H1 (cell line): ENCODE measurements at regions not wholly inside any gene's neighbourhood (a gene's known extent, or its start where the extent isn't known, plus 50 kb on each side); places are given as distances from the start of the nearest gene placed in this dataset.

Source experiments
- CTCF ChIA-PET: fragments of 300-600 bp; sonication (Branson Sonifier 250); formaldehyde crosslinking; loops from one replicate; lab custom pipeline; 2021; ENCODE audit not compliant: partially characterized antibody; lab: Charles Lee
- POLR2A ChIA-PET: fragments of 300-600 bp; sonication (Branson Sonifier 250); formaldehyde crosslinking; loops from one replicate; lab custom pipeline; 2021; ENCODE audit warnings: inconsistent platforms; ENCODE audit not compliant: partially characterized antibody; lab: Charles Lee
- DNase-seq, 2 experiments: peaks; one replicate each; pipeline versions ENCODE4 v3.0.0 to v3.0.0-alpha.2; 2010 to 2022; ENCODE audit warnings: low spot score in 2 of 2, low read depth in 1 of 2, mixed read lengths in 1 of 2
- FAIRE-seq: peaks from 2 replicates; lab custom pipeline; 2011; peaks lifted over from hg19 to GRCh38; lab: Jason Lieb, UNC
- H2AFZ ChIP-seq: 2 replicates; pipeline ENCODE4 v1.8.1; 2012; ENCODE audit warnings: low read length, inconsistent platforms
- H2AK5ac ChIP-seq: 2 replicates; pipeline ENCODE4 v1.6.1; 2013; ENCODE audit warnings: low read depth, low read length
- H2BK120ac ChIP-seq: replicated peaks from 2 replicates; pipeline ENCODE3; 2013; ENCODE audit warnings: low read depth, low read length, inconsistent platforms
- H2BK12ac ChIP-seq: 2 replicates; pipeline ENCODE4 v1.6.1; 2013; ENCODE audit warnings: low read depth, low read length
- H2BK15ac ChIP-seq: 2 replicates; pipeline ENCODE4 v1.6.1; 2013; ENCODE audit warnings: low read length
- H2BK20ac ChIP-seq: 2 replicates; pipeline ENCODE4 v1.6.1; 2013; ENCODE audit warnings: low read length
- H2BK5ac ChIP-seq: 2 replicates; pipeline ENCODE4 v1.6.1; 2013; ENCODE audit warnings: low read depth, low read length
- H3K14ac ChIP-seq: 2 replicates; pipeline ENCODE4 v1.6.1; 2013; ENCODE audit warnings: inconsistent platforms; ENCODE audit not compliant: insufficient read length
- H3K18ac ChIP-seq: 2 replicates; pipeline ENCODE4 v1.6.1; 2013; ENCODE audit warnings: low read length; ENCODE audit errors: extremely low read depth
- H3K23ac ChIP-seq: 2 replicates; pipeline ENCODE4 v1.6.1; 2013; ENCODE audit warnings: inconsistent platforms; ENCODE audit not compliant: insufficient read length
- H3K23me2 ChIP-seq: 2 replicates; pipeline ENCODE4 v1.6.1; 2013; ENCODE audit warnings: low read depth, low read length
- H3K27ac ChIP-seq: 2 replicates; pipeline ENCODE4 v1.6.1; 2011; ENCODE audit warnings: low read depth, low read length, inconsistent platforms
- H3K27me3 ChIP-seq, 4 experiments: replicated peaks in 1 of 4; 1 replicate in 1 of 4; 2 replicates in 3 of 4; pipeline versions ENCODE4 v1.6.1 to v1.8.1; 2011 to 2013; ENCODE audit warnings: low read length in 3 of 4, mild to moderate bottlenecking in 3 of 4, inconsistent platforms in 2 of 4, mixed read lengths in 2 of 4, moderate library complexity in 1 of 4; ENCODE audit not compliant: control insufficient read depth in 3 of 4, insufficient read depth in 3 of 4; ENCODE audit errors: extremely low read depth in 1 of 4
- H3K36me3 ChIP-seq, 4 experiments: 2 replicates each; pipeline versions ENCODE4 v1.6.1 to v1.8.1; 2011 to 2013; ENCODE audit warnings: mild to moderate bottlenecking in 4 of 4, low read length in 3 of 4, moderate library complexity in 2 of 4, control low read depth in 1 of 4, inconsistent platforms in 1 of 4; ENCODE audit not compliant: insufficient read depth in 4 of 4, control insufficient read depth in 2 of 4
- H3K4ac ChIP-seq: replicated peaks from 2 replicates; pipeline ENCODE3; 2013; ENCODE audit warnings: low read length, low read depth, mixed read lengths, inconsistent platforms; ENCODE audit not compliant: insufficient read length
- H3K4me1 ChIP-seq, 4 experiments: replicated peaks in 1 of 4; 1 replicate in 1 of 4; 2 replicates in 3 of 4; pipeline versions ENCODE4 v1.6.1 to v1.8.1; 2011 to 2013; ENCODE audit warnings: low read length in 3 of 4, inconsistent platforms in 2 of 4, mixed read lengths in 1 of 4; ENCODE audit not compliant: insufficient read depth in 4 of 4, control insufficient read depth in 3 of 4
- H3K4me2 ChIP-seq, 2 experiments: 2 replicates each; pipeline versions ENCODE4 v1.6.1 to v1.8.1; 2011 to 2013; ENCODE audit warnings: low read depth in 2 of 2, low read length in 2 of 2, control low read depth in 1 of 2, inconsistent platforms in 1 of 2, mild to moderate bottlenecking in 1 of 2; ENCODE audit not compliant: insufficient read depth in 1 of 2
- H3K4me3 ChIP-seq, 4 experiments: fragments of 200-600, 300-600 bp in 1 of 4; sonication (generic), shearing (Covaris generic), sonication (Bioruptor Twin) in 1 of 4; 2 replicates each; pipeline versions ENCODE4 v1.5.1 to v1.8.1; 2011 to 2016; ENCODE audit warnings: low read length in 4 of 4, low read depth in 3 of 4, control low read depth in 2 of 4, inconsistent platforms in 2 of 4, mild to moderate bottlenecking in 2 of 4, mixed read lengths in 1 of 4, moderate library complexity in 1 of 4; ENCODE audit not compliant: insufficient read depth in 2 of 4; ENCODE audit errors: extremely low read depth in 1 of 4
- H3K56ac ChIP-seq: replicated peaks from 2 replicates; pipeline ENCODE3; 2013; ENCODE audit warnings: low read depth, mild to moderate bottlenecking, mixed read lengths, low read length, inconsistent platforms; ENCODE audit not compliant: insufficient read length
- H3K79me1 ChIP-seq: 2 replicates; pipeline ENCODE4 v1.6.1; 2013; ENCODE audit warnings: low read depth, low read length, control low read depth
- H3K79me2 ChIP-seq, 2 experiments: 2 replicates each; pipeline versions ENCODE4 v1.6.1 to v1.8.1; 2012 to 2013; ENCODE audit warnings: low read length in 2 of 2, mild to moderate bottlenecking in 2 of 2, inconsistent platforms in 1 of 2; ENCODE audit not compliant: insufficient read depth in 2 of 2, control insufficient read depth in 1 of 2
- H3K9ac ChIP-seq, 4 experiments: replicated peaks in 1 of 4; 1 replicate in 1 of 4; 2 replicates in 3 of 4; pipeline versions ENCODE4 v1.6.1 to v1.8.1; 2011 to 2013; ENCODE audit warnings: low read depth in 3 of 4, low read length in 3 of 4, control low read depth in 2 of 4, mild to moderate bottlenecking in 2 of 4, moderate library complexity in 2 of 4, inconsistent platforms in 1 of 4; ENCODE audit errors: extremely low read depth in 1 of 4
- H3K9me3 ChIP-seq, 2 experiments: 2 replicates each; pipeline versions ENCODE4 v1.6.1 to v1.8.1; 2012 to 2013; ENCODE audit warnings: mild to moderate bottlenecking in 2 of 2, moderate library complexity in 2 of 2, control low read depth in 1 of 2, inconsistent platforms in 1 of 2, low read depth in 1 of 2, low read length in 1 of 2, mixed read lengths in 1 of 2; ENCODE audit not compliant: insufficient read depth in 2 of 2
- H4K20me1 ChIP-seq, 2 experiments: replicated peaks in 1 of 2; 2 replicates each; pipeline versions ENCODE3 to v1.8.1; 2011 to 2013; ENCODE audit warnings: inconsistent platforms in 2 of 2, low read length in 2 of 2, mild to moderate bottlenecking in 1 of 2; ENCODE audit not compliant: insufficient read depth in 2 of 2, control insufficient read depth in 1 of 2
- H4K5ac ChIP-seq: 2 replicates; pipeline ENCODE4 v1.6.1; 2013; ENCODE audit warnings: low read length, low read depth, mixed read lengths, inconsistent platforms; ENCODE audit not compliant: insufficient read length
- H4K8ac ChIP-seq: 2 replicates; pipeline ENCODE4 v1.8.0; 2013; ENCODE audit warnings: mild to moderate bottlenecking, moderate library complexity, low read length, inconsistent platforms; ENCODE audit not compliant: insufficient read depth; ENCODE audit errors: extremely low read depth
- H4K91ac ChIP-seq: replicated peaks from 2 replicates; pipeline ENCODE3; 2013; ENCODE audit warnings: low read length, mixed read lengths, inconsistent platforms; ENCODE audit not compliant: insufficient read length
- CHD1 ChIP-seq: IDR thresholded peaks from 2 replicates; pipeline ENCODE4 v1.6.1; 2012; ENCODE audit warnings: low read depth, low read length, improper control_type of control experiment
- CTBP2 ChIP-seq: IDR thresholded peaks from 2 replicates; pipeline ENCODE4 v1.7.0; 2011; ENCODE audit warnings: borderline replicate concordance, mild to moderate bottlenecking, moderate library complexity, mixed read lengths, low read length; ENCODE audit not compliant: insufficient read depth, insufficient read length
- E2F6 ChIP-seq: IDR thresholded peaks from 2 replicates; pipeline ENCODE4 v1.6.1; 2012; ENCODE audit warnings: inconsistent platforms
- FOSL1 ChIP-seq: IDR thresholded peaks from 2 replicates; pipeline ENCODE4 v1.6.1; 2011; ENCODE audit warnings: mild to moderate bottlenecking, low read depth, low read length, moderate library complexity; ENCODE audit not compliant: insufficient read depth
- KDM5A ChIP-seq: fragments of 200-600 bp; IDR thresholded peaks from 2 replicates; pipeline ENCODE4 v1.7.1; 2012; ENCODE audit warnings: mild to moderate bottlenecking, low read length, inconsistent platforms, mixed read lengths
- NRF1 ChIP-seq: IDR thresholded peaks from 2 replicates; pipeline ENCODE4 v1.6.1; 2011; ENCODE audit warnings: mild to moderate bottlenecking, low read depth, low read length, improper control_type of control experiment
- POU5F1 ChIP-seq: IDR thresholded peaks from 2 replicates; pipeline ENCODE4 v1.6.1; 2011; ENCODE audit warnings: low read depth, mild to moderate bottlenecking, low read length, moderate library complexity
- SIN3A ChIP-seq, 2 experiments: IDR thresholded peaks in 1 of 2; conservative IDR thresholded peaks in 1 of 2; 2 replicates each; pipeline ENCODE4 v1.6.1; 2011 to 2012; ENCODE audit warnings: low read length in 2 of 2, improper control_type of control experiment in 1 of 2, low read depth in 1 of 2, mild to moderate bottlenecking in 1 of 2
- SIRT6 ChIP-seq: IDR thresholded peaks from one replicate; pipeline ENCODE4 v1.7.1; 2012; ENCODE audit warnings: low read length, inconsistent platforms
- SIX5 ChIP-seq: IDR thresholded peaks from 2 replicates; pipeline ENCODE4 v1.6.1; 2011; ENCODE audit warnings: mild to moderate bottlenecking, low read depth, low read length
- SP1 ChIP-seq: IDR thresholded peaks from 2 replicates; pipeline ENCODE4 v1.6.1; 2011; ENCODE audit warnings: low read depth, low read length
- TAF7 ChIP-seq: optimal IDR thresholded peaks from 2 replicates; pipeline ENCODE3; 2011; ENCODE audit warnings: low read depth, mild to moderate bottlenecking, inconsistent platforms, low read length, moderate library complexity, borderline replicate concordance
- TCF12 ChIP-seq: IDR thresholded peaks from 2 replicates; pipeline ENCODE4 v1.6.1; 2011; ENCODE audit warnings: low read depth, mild to moderate bottlenecking, low read length
- WGBS, 2 experiments: shearing (Covaris generic) in 1 of 2; methylation state at CpG; one replicate each; pipeline versions ENCODE4 v1.1.6 to v1.1.7; 2013 to 2015; ENCODE audit warnings: low lambda C conversion rate in 2 of 2, mixed read lengths in 2 of 2, inconsistent platforms in 1 of 2, low coverage in 1 of 2, missing lambda C conversion rate in 1 of 2; ENCODE audit not compliant: insufficient replicate concordance in 2 of 2, insufficient coverage in 1 of 2, insufficient read length in 1 of 2; ENCODE audit errors: extremely low coverage in 1 of 2, missing lambda C conversion rate in 1 of 2; 5-methylcytosine and 5-hydroxymethylcytosine counted together

GRCh38 chr6:159433550-159433949 lies 259.5 kb downstream of the SOD2 start:
- H4K91ac ChIP-seq, result no peak overlapping the region
- H2BK15ac ChIP-seq, result no peak overlapping the region
- H3K27me3 ChIP-seq, result peaks cover 0 to 3% (median 0%) of the 10 kb centered on the region in 4 experiments; a peak in 1 of 7 replicates
- no peak overlapping the region for H2AFZ ChIP-seq
- H3K4me3 ChIP-seq, result no peak overlapping the region
- H4K20me1 ChIP-seq, result no peaks in the 10 kb centered on the region
- H3K9ac ChIP-seq, result no peak overlapping the region
- no peak overlapping the region for H2AK5ac ChIP-seq
- H2BK20ac ChIP-seq, result no peak overlapping the region
- peaks cover 73 to 93% of the 10 kb centered on the region in 2 experiments for H3K9me3 ChIP-seq
- H2BK12ac ChIP-seq, result no peak overlapping the region
- H3K79me2 ChIP-seq, result no peaks in the 10 kb centered on the region
- FAIRE-seq (no peak), DNase-seq (no peak)
- no peak overlapping the region for H2BK5ac ChIP-seq
- H4K5ac ChIP-seq, result no peak overlapping the region
- H3K14ac ChIP-seq, result no peak overlapping the region
- ChIA-PET POLR2A (no interaction called here), CTCF (no interaction called here)
- no peak overlapping the region for H3K4me2 ChIP-seq
- no peaks in the 10 kb centered on the region for H3K4me1 ChIP-seq
- H4K8ac ChIP-seq, result no peak overlapping the region
- H3K36me3 ChIP-seq, result no peaks in the 10 kb centered on the region
- H3K27ac ChIP-seq, result no peak overlapping the region
- TF ChIP-seq KDM5A (no peak), TAF7 (no peak), TCF12 (no peak), SIX5 (no peak), SIRT6 (no peak), E2F6 (no peak), CHD1 (no peak), FOSL1 (no peak), POU5F1 (no peak), SP1 (no peak), NRF1 (no peak), CTBP2 (no peak), SIN3A (conservative IDR thresholded peaks at IDR 0.05 in 1 of 2, IDR thresholded peaks at IDR 0.05 in 1 of 2; ENCODE audit: low read depth in 1 of 2, low read length in 2 of 2) (no peak)
- no peaks in the 10 kb centered on the region for H3K23me2 ChIP-seq
- H3K56ac ChIP-seq, result no peak overlapping the region
- no peak overlapping the region for H2BK120ac ChIP-seq
- H3K18ac ChIP-seq, result no peak overlapping the region
- H3K4ac ChIP-seq, result no peak overlapping the region
- H3K79me1 ChIP-seq, result no peaks in the 10 kb centered on the region
- no peak overlapping the region for H3K23ac ChIP-seq
- WGBS, 2 experiments, result 81% methylated on average over 4 of the region's 4 CpGs; no CpG with 5 or more reads in 1 of the 2 experiments
